Natural killer cell (primary cell): ENCODE measurements at regions not wholly inside any gene's neighbourhood (a gene's known extent, or its start where the extent isn't known, plus 50 kb on each side); places are given as distances from the start of the nearest gene placed in this dataset.
"Not testable (repeated sequence)": the region's sequence is repeated elsewhere in the genome, so short reads cannot be mapped to it uniquely, and the experiment has no call there.

Experiments
- ATAC-seq, 3 donors: fragments of 150-1000 bp in 2 of 3; fragments of 200-7000 bp in 1 of 3; cut with Tn5 transposase; 1 replicate in 1 of 3; 2 replicates in 2 of 3; pipeline ENCODE4 v1.10.0; 2021; ENCODE audit warnings: mild to moderate bottlenecking in 2 of 3, moderate library complexity in 2 of 3
- DNase-seq, 2 donors: peaks; one replicate each; pipeline versions ENCODE4 v3.0.0 to v3.0.0-alpha.2; 2013 to 2021; ENCODE audit warnings: mixed read lengths in 1 of 2
- H3K27ac ChIP-seq: one replicate; pipeline ENCODE4 v1.5.1; 2013; ENCODE audit warnings: mild to moderate bottlenecking, low read length
- H3K27me3 ChIP-seq: one replicate; pipeline ENCODE4 v1.6.1; 2013; ENCODE audit warnings: low read length; ENCODE audit not compliant: control insufficient read depth, insufficient read depth
- H3K36me3 ChIP-seq: one replicate; pipeline ENCODE4 v1.6.1; 2013; ENCODE audit warnings: low read length; ENCODE audit not compliant: control insufficient read depth, insufficient read depth
- H3K4me1 ChIP-seq: one replicate; pipeline ENCODE4 v1.6.1; 2013; ENCODE audit warnings: low read length; ENCODE audit not compliant: control insufficient read depth, insufficient read depth
- H3K4me3 ChIP-seq: one replicate; pipeline ENCODE4 v1.5.1; 2013; ENCODE audit warnings: low read length
- H3K9me3 ChIP-seq: one replicate; pipeline ENCODE4 v1.6.1; 2013; ENCODE audit warnings: low read length; ENCODE audit not compliant: control insufficient read depth, insufficient read depth
- H3K27ac Mint-ChIP-seq, 2 donors: one replicate each; pipeline ENCODE4 v1.8.0; 2022; ENCODE audit warnings: mild to moderate bottlenecking in 2 of 2, mixed read lengths in 2 of 2, moderate library complexity in 1 of 2
- H3K27me3 Mint-ChIP-seq, 2 donors: one replicate each; pipeline ENCODE4 v1.8.0; 2022; ENCODE audit warnings: low read depth in 2 of 2, mixed read lengths in 2 of 2
- H3K36me3 Mint-ChIP-seq: one replicate; pipeline ENCODE4 v1.8.0; 2022; ENCODE audit warnings: mixed read lengths
- H3K4me1 Mint-ChIP-seq, 2 donors: one replicate each; pipeline ENCODE4 v1.8.0; 2022; ENCODE audit warnings: mixed read lengths in 2 of 2
- H3K4me3 Mint-ChIP-seq: one replicate; pipeline ENCODE4 v1.8.0; 2022; ENCODE audit warnings: mild to moderate bottlenecking, moderate library complexity, mixed read lengths
- H3K9me3 Mint-ChIP-seq, 2 donors: one replicate each; pipeline ENCODE4 v1.8.0; 2022; ENCODE audit warnings: mixed read lengths in 2 of 2
- CTCF ChIP-seq: fragments of 200-600 bp; IDR thresholded peaks from one replicate; pipeline ENCODE4 v1.8.0; 2022; ENCODE audit warnings: antibody characterized with exemption
- WGBS: methylation state at CpG from one replicate; pipeline ENCODE4 v1.1.7; 2013; ENCODE audit warnings: missing lambda C conversion rate; ENCODE audit not compliant: insufficient coverage; 5-methylcytosine and 5-hydroxymethylcytosine counted together
- intact Hi-C: fragments of 100-400 bp; cut with micrococcal nuclease; formaldehyde crosslinking; loops from one replicate; pipeline ENCODE4 v1.14.2; 2022

GRCh38 chr2:95760806-95761525 is 169.2 kb downstream of the TRIM43 start:
- WGBS: 85% methylated on average over 11 of the region's 11 CpGs
- Mint-ChIP-seq H3K4me3 (no peak overlapping the region), H3K27me3 (no peaks in the 10 kb centered on the region), H3K9me3 (no peaks in the 10 kb centered on the region), H3K27ac (no peak overlapping the region), H3K4me1 (no peaks in the 10 kb centered on the region), H3K36me3 (no peaks in the 10 kb centered on the region)
- ATAC-seq (no peak), DNase-seq (no peak)
- Histone ChIP-seq H3K4me3 (no peak overlapping the region), H3K9me3 (no peaks in the 10 kb centered on the region), H3K27me3 (no peaks in the 10 kb centered on the region), H3K36me3 (no peaks in the 10 kb centered on the region), H3K4me1 (no peaks in the 10 kb centered on the region), H3K27ac (no peak overlapping the region)
- TF ChIP-seq CTCF: no peak
- intact Hi-C loops: no loop called here

GRCh38 chr2:95761556-95761955 is 169.8 kb downstream of the TRIM43 start:
- no peaks in the 10 kb centered on the region for H3K27me3 ChIP-seq
- peaks cover 0 to 2% of the 10 kb centered on the region in 2 donors for H3K27me3 Mint-ChIP-seq
- no peaks in the 10 kb centered on the region for H3K36me3 ChIP-seq

GRCh38 chr2:95762023-95763021 is 170.5 kb downstream of the TRIM43 start:
- H3K4me3 Mint-ChIP-seq, ATAC-seq, H3K4me1 Mint-ChIP-seq, H3K27ac Mint-ChIP-seq, H3K27ac ChIP-seq, intact Hi-C loops, DNase-seq, H3K27me3 Mint-ChIP-seq, H3K36me3 Mint-ChIP-seq, H3K9me3 ChIP-seq, H3K36me3 ChIP-seq, H3K4me3 ChIP-seq, H3K9me3 Mint-ChIP-seq, H3K27me3 ChIP-seq, H3K4me1 ChIP-seq: not testable (repeated sequence)
- 86% methylated on average over 19 of the region's 21 CpGs for WGBS

More at GRCh38 chr2:95761556-95761955, 169.8 kb downstream of the TRIM43 start:
- Histone ChIP-seq H3K27ac (no peak overlapping the region), H3K4me1 (no peaks in the 10 kb centered on the region), H3K4me3 (no peak overlapping the region), H3K9me3 (no peaks in the 10 kb centered on the region)
- ATAC-seq: no peak
- no peak for TF ChIP-seq CTCF
- no peaks in the 10 kb centered on the region for H3K9me3 Mint-ChIP-seq
- H3K27ac Mint-ChIP-seq: no peak overlapping the region
- 88% methylated on average over 3 of the region's 3 CpGs for WGBS
- H3K4me1 Mint-ChIP-seq: no peaks in the 10 kb centered on the region
- H3K4me3 Mint-ChIP-seq: no peak overlapping the region
- intact Hi-C loops: no loop called here
- H3K36me3 Mint-ChIP-seq: no peaks in the 10 kb centered on the region
- no peak for DNase-seq

GRCh38 chr2:95763074-95763473 is 171.3 kb downstream of the TRIM43 start:
- H3K36me3 ChIP-seq, H3K27ac Mint-ChIP-seq, H3K27me3 ChIP-seq, H3K4me3 Mint-ChIP-seq, intact Hi-C loops, ATAC-seq, DNase-seq, H3K4me1 ChIP-seq, H3K9me3 Mint-ChIP-seq, H3K9me3 ChIP-seq, H3K36me3 Mint-ChIP-seq, H3K27me3 Mint-ChIP-seq, H3K4me1 Mint-ChIP-seq, H3K4me3 ChIP-seq, H3K27ac ChIP-seq: not testable (repeated sequence)
- WGBS: 90% methylated on average over 4 of the region's 6 CpGs

- not testable (repeated sequence) for H3K4me3 Mint-ChIP-seq, H3K27me3 Mint-ChIP-seq, H3K36me3 Mint-ChIP-seq
Measured at GRCh38 chr2:95764966-95765365, 173.2 kb downstream of the TRIM43 start.

GRCh38 chr2:95765925-95766910 is 174.4 kb downstream of the TRIM43 start:
- intact Hi-C loops: not testable (repeated sequence)

More at GRCh38 chr2:95764966-95765365, 173.2 kb downstream of the TRIM43 start:
- H3K27me3 ChIP-seq, intact Hi-C loops, H3K27ac ChIP-seq, H3K36me3 ChIP-seq, H3K27ac Mint-ChIP-seq, H3K4me1 Mint-ChIP-seq, H3K4me3 ChIP-seq, H3K9me3 ChIP-seq, H3K9me3 Mint-ChIP-seq, H3K4me1 ChIP-seq, ATAC-seq, DNase-seq: not testable (repeated sequence)
- WGBS: 74% methylated on average over 3 of the region's 6 CpGs

More at GRCh38 chr2:95765925-95766910, 174.4 kb downstream of the TRIM43 start:
- not testable (repeated sequence) for H3K4me3 Mint-ChIP-seq, H3K36me3 Mint-ChIP-seq, H3K4me1 ChIP-seq, ATAC-seq, H3K27ac Mint-ChIP-seq, H3K27ac ChIP-seq, H3K27me3 Mint-ChIP-seq, H3K27me3 ChIP-seq, H3K9me3 ChIP-seq, H3K4me3 ChIP-seq, H3K4me1 Mint-ChIP-seq, DNase-seq, H3K36me3 ChIP-seq, H3K9me3 Mint-ChIP-seq
- 80% methylated on average over 8 of the region's 11 CpGs for WGBS
